ENCODE measurements at regions not wholly inside any gene's neighbourhood (a gene's known extent, or its start where the extent isn't known, plus 50 kb on each side); places are given as distances from the start of the nearest gene placed in this dataset.

- Mint-ChIP-seq H3K36me3 (peaks cover 8% of the 10 kb centered on the region), H3K9me3 (peaks cover 7% of the 10 kb centered on the region), H3K27ac (no peak overlapping the region), H3K4me3 (no peak overlapping the region), H3K27me3 (ENCODE audit: insufficient read depth, low read depth) (peaks cover 5% of the 10 kb centered on the region), H3K4me1 (peaks cover 13% of the 10 kb centered on the region)
- Histone ChIP-seq H3F3A (ENCODE audit: low read depth) (no peaks in the 10 kb centered on the region), H4K20me1 (ENCODE audit: low read depth) (no peaks in the 10 kb centered on the region), H3K4me2 (no peak overlapping the region), H3K79me2 (ENCODE audit: low read depth) (no peaks in the 10 kb centered on the region), H3K4me3 (no peak overlapping the region), H2AFZ (replicated peaks) (no peak overlapping the region), H3K9ac (no peak overlapping the region), H3K9me3 (ENCODE audit: low read depth) (no peaks in the 10 kb centered on the region), H3K4me1 (peaks cover 6% of the 10 kb centered on the region), H3K27me3 (no peaks in the 10 kb centered on the region), H3K27ac (no peak overlapping the region), H3K36me3 (no peaks in the 10 kb centered on the region)
- DNase-seq (ENCODE audit: low spot score), result no peak
- no peak for TF ChIP-seq EZH2phosphoT487 (IDR thresholded peaks at IDR 0.05)
Measured at GRCh38 chr18:39346916-39347315, 1781.3 kb upstream of the CELF4 start.

GRCh38 chr18:39345321-39345720 lies 1779.7 kb upstream of the CELF4 start:
- peaks cover 8% of the 10 kb centered on the region for H3K36me3 Mint-ChIP-seq

GRCh38 chr18:39344487-39344886 lies 1778.9 kb upstream of the CELF4 start:
- H3K4me1 Mint-ChIP-seq, result peaks cover 11% of the 10 kb centered on the region
- Histone ChIP-seq H3K4me3 (no peak overlapping the region), H3K9ac (no peak overlapping the region), H3F3A (ENCODE audit: low read depth) (no peaks in the 10 kb centered on the region), H2AFZ (replicated peaks) (no peak overlapping the region), H3K79me2 (ENCODE audit: low read depth) (no peaks in the 10 kb centered on the region), H3K4me1 (no peaks in the 10 kb centered on the region), H4K20me1 (ENCODE audit: low read depth) (no peaks in the 10 kb centered on the region), H3K27me3 (no peaks in the 10 kb centered on the region), H3K9me3 (ENCODE audit: low read depth) (no peaks in the 10 kb centered on the region), H3K27ac (no peak overlapping the region), H3K36me3 (no peaks in the 10 kb centered on the region), H3K4me2 (no peak overlapping the region)
- peaks cover 7% of the 10 kb centered on the region for H3K9me3 Mint-ChIP-seq
- H3K27ac Mint-ChIP-seq, result no peak overlapping the region
- peaks cover 10% of the 10 kb centered on the region for H3K36me3 Mint-ChIP-seq
- peaks cover 4% of the 10 kb centered on the region for H3K27me3 Mint-ChIP-seq (ENCODE audit: insufficient read depth, low read depth)
- TF ChIP-seq EZH2 (IDR thresholded peaks at IDR 0.05) (no peak), EZH2phosphoT487 (IDR thresholded peaks at IDR 0.05) (no peak), CTCF (IDR thresholded peaks at IDR 0.05) (no peak)
- H3K4me3 Mint-ChIP-seq, result no peak overlapping the region
- DNase-seq (ENCODE audit: low spot score), result no peak

More at GRCh38 chr18:39345321-39345720, 1779.7 kb upstream of the CELF4 start:
- H3K4me1 ChIP-seq, result no peaks in the 10 kb centered on the region
- Mint-ChIP-seq H3K9me3 (peaks cover 7% of the 10 kb centered on the region), H3K27ac (no peak overlapping the region), H3K27me3 (ENCODE audit: insufficient read depth, low read depth) (peaks cover 5% of the 10 kb centered on the region), H3K4me3 (no peak overlapping the region), H3K4me1 (peaks cover 11% of the 10 kb centered on the region)
- H3K9me3 ChIP-seq (ENCODE audit: low read depth), result no peaks in the 10 kb centered on the region
- no peak overlapping the region for H3K4me3 ChIP-seq
- H3F3A ChIP-seq (ENCODE audit: low read depth), result no peaks in the 10 kb centered on the region
- no peak overlapping the region for H3K27ac ChIP-seq
- no peak overlapping the region for H2AFZ ChIP-seq (replicated peaks)
- no peak for TF ChIP-seq CTCF (IDR thresholded peaks at IDR 0.05)
- TF ChIP-seq EZH2phosphoT487 (IDR thresholded peaks at IDR 0.05), result no peak
- TF ChIP-seq EZH2 (IDR thresholded peaks at IDR 0.05), result no peak
- H3K9ac ChIP-seq, result no peak overlapping the region
- no peak overlapping the region for H3K4me2 ChIP-seq
- H3K36me3 ChIP-seq, result no peaks in the 10 kb centered on the region
- DNase-seq (ENCODE audit: low spot score), result no peak
- H3K27me3 ChIP-seq, result no peaks in the 10 kb centered on the region
- H4K20me1 ChIP-seq (ENCODE audit: low read depth), result no peaks in the 10 kb centered on the region
- no peaks in the 10 kb centered on the region for H3K79me2 ChIP-seq (ENCODE audit: low read depth)

GRCh38 chr18:39341129-39341528 lies 1775.5 kb upstream of the CELF4 start:
- H3K4me1 ChIP-seq, result no peaks in the 10 kb centered on the region
- TF ChIP-seq CTCF (IDR thresholded peaks at IDR 0.05) (no peak), EZH2 (IDR thresholded peaks at IDR 0.05) (no peak), EZH2phosphoT487 (IDR thresholded peaks at IDR 0.05) (no peak)
- no peaks in the 10 kb centered on the region for H3K9me3 ChIP-seq (ENCODE audit: low read depth)
- H3K27me3 ChIP-seq, result no peaks in the 10 kb centered on the region
- Mint-ChIP-seq H3K9me3 (peaks cover 7% of the 10 kb centered on the region), H3K27ac (no peak overlapping the region), H3K4me3 (no peak overlapping the region), H3K4me1 (peaks cover 4% of the 10 kb centered on the region), H3K36me3 (peaks cover 10% of the 10 kb centered on the region), H3K27me3 (ENCODE audit: insufficient read depth, low read depth) (peaks cover 7% of the 10 kb centered on the region)
- no peaks in the 10 kb centered on the region for H3K79me2 ChIP-seq (ENCODE audit: low read depth)
- no peak overlapping the region for H3K9ac ChIP-seq
- H4K20me1 ChIP-seq (ENCODE audit: low read depth), result no peaks in the 10 kb centered on the region
- no peak overlapping the region for H3K27ac ChIP-seq
- no peak overlapping the region for H3K4me3 ChIP-seq
- DNase-seq (ENCODE audit: low spot score), result no peak
- no peaks in the 10 kb centered on the region for H3K36me3 ChIP-seq
- H3K4me2 ChIP-seq, result no peak overlapping the region
- no peak overlapping the region for H2AFZ ChIP-seq (replicated peaks)
- H3F3A ChIP-seq (ENCODE audit: low read depth), result no peaks in the 10 kb centered on the region
